Lung (tissue), 11 donors: ENCODE measurements at regions not wholly inside any gene's neighbourhood (a gene's known extent, or its start where the extent isn't known, plus 50 kb on each side); places are given as distances from the start of the nearest gene placed in this dataset.

Experiments used
- ATAC-seq: fragments of 200-7000 bp; cut with Tn5 transposase; one replicate; pipeline ENCODE4 v1.9.1; 2020; ENCODE audit warnings: moderate number of reproducible peaks; ENCODE audit not compliant: insufficient read depth, low FRiP score
- DNase-seq, 3 donors: peaks; one replicate each; pipeline ENCODE4 v3.0.0-alpha.2; 2013 to 2017
- H3K27ac ChIP-seq, 2 donors: one replicate each; pipeline ENCODE4 v1.5.1; 2013; ENCODE audit warnings: mild to moderate bottlenecking in 2 of 2, moderate library complexity in 2 of 2, control low read depth in 1 of 2, inconsistent platforms in 1 of 2, low read depth in 1 of 2, low read length in 1 of 2
- H3K27me3 ChIP-seq, 3 donors: one replicate each; pipeline ENCODE4 v1.5.1; 2013; ENCODE audit warnings: low read length in 2 of 3; ENCODE audit not compliant: control insufficient read depth in 3 of 3, insufficient read depth in 3 of 3
- H3K36me3 ChIP-seq, 4 donors: one replicate each; pipeline ENCODE4 v1.5.1; 2013; ENCODE audit warnings: low read length in 4 of 4, mild to moderate bottlenecking in 1 of 4, moderate library complexity in 1 of 4; ENCODE audit not compliant: control insufficient read depth in 4 of 4, insufficient read depth in 4 of 4
- H3K4me1 ChIP-seq, 5 donors: one replicate each; pipeline ENCODE4 v1.5.1; 2013; ENCODE audit warnings: low read length in 5 of 5, mild to moderate bottlenecking in 2 of 5, moderate library complexity in 1 of 5; ENCODE audit not compliant: control insufficient read depth in 5 of 5, insufficient read depth in 5 of 5
- H3K4me3 ChIP-seq: one replicate; pipeline ENCODE4 v1.5.1; 2013; ENCODE audit warnings: mild to moderate bottlenecking, control low read depth, moderate library complexity
- H3K9ac ChIP-seq, 2 donors: one replicate each; pipeline ENCODE4 v1.5.1; 2013; ENCODE audit warnings: low read length in 2 of 2, control low read depth in 1 of 2; ENCODE audit not compliant: insufficient read depth in 1 of 2
- H3K9me3 ChIP-seq, 4 donors: one replicate each; pipeline ENCODE4 v1.5.1; 2013; ENCODE audit warnings: low read length in 3 of 4, mild to moderate bottlenecking in 1 of 4, moderate library complexity in 1 of 4; ENCODE audit not compliant: control insufficient read depth in 4 of 4, insufficient read depth in 3 of 4
- WGBS, 2 donors: extraction: QIAGEN DNeasy Blood & Tissue Kit; methylation state at CpG; one replicate each; pipeline ENCODE4 v1.1.7; 2013; 5-methylcytosine and 5-hydroxymethylcytosine counted together
- TF ChIP-seq, protein P1 (sequence below): IDR thresholded peaks from 2 replicates; pipeline ENCODE4 v1.5.1; 2012; ENCODE audit warnings: mild to moderate bottlenecking; ENCODE audit errors: control extremely low read depth, extremely low read depth
- donor health status: control.
- donor health status: control.
- donor health status: Bipolar disorder and iron deficiency.
- donor health status: healthy.
- donor health status: DM: yes; HTN: yes; CAD: no.

DNA sequence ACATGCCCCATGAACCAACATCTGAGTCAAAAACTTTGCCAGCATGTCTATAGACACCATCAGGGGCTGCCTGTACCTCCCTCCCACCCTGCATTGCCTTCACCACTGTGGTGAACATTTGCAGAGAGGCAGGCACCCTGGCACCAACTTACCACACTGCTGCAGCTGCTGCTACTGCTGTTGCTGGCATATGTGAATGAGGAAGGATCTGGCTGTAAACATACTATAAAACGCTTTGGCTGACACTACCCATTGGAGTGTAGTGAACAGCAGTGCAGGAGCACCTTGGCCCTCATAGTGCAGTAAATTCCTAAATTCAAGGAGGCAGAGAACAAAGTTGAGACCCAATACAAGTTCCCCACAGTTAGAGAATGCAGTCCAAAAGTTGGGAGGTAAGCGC lies 90.6 kb upstream of the SPIN4 start:
- Histone ChIP-seq H3K9me3 (peaks cover 0 to 3% (median 0%) of the 10 kb centered on the region in 4 donors), H3K4me1 (no peaks in the 10 kb centered on the region), H3K9ac (no peak overlapping the region), H3K27ac (no peak overlapping the region), H3K4me3 (no peak overlapping the region), H3K27me3 (no peaks in the 10 kb centered on the region), H3K36me3 (no peaks in the 10 kb centered on the region)
- 85 to 95% methylated on average over 2 of the region's 2 CpGs for WGBS, 2 donors
- ATAC-seq (no peak), DNase-seq (no peak)
- TF ChIP-seq, protein P1, sequence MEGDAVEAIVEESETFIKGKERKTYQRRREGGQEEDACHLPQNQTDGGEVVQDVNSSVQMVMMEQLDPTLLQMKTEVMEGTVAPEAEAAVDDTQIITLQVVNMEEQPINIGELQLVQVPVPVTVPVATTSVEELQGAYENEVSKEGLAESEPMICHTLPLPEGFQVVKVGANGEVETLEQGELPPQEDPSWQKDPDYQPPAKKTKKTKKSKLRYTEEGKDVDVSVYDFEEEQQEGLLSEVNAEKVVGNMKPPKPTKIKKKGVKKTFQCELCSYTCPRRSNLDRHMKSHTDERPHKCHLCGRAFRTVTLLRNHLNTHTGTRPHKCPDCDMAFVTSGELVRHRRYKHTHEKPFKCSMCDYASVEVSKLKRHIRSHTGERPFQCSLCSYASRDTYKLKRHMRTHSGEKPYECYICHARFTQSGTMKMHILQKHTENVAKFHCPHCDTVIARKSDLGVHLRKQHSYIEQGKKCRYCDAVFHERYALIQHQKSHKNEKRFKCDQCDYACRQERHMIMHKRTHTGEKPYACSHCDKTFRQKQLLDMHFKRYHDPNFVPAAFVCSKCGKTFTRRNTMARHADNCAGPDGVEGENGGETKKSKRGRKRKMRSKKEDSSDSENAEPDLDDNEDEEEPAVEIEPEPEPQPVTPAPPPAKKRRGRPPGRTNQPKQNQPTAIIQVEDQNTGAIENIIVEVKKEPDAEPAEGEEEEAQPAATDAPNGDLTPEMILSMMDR: no peak

DNA sequence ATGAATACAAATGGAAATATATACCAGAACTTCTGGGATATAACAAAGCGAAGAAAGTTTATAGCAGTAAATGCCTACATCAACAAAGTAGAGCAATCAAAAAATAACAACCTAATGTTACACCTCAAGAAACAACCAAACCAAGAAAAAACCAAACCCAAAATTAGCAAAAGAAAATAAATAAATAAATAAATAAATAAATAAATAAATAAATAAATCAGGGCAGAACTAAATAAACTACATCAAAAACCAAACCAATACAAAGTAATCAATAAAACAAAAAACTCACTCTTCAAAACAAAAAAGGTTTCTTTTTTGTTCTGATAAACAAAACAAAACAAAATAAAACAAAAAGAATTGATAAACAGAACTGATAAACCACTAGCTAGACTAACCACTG lies 88.4 kb upstream of the SPIN4 start:
- no peak for ATAC-seq
- 94 to 100% methylated on average over 1 of the region's 1 CpG for WGBS, 2 donors

DNA sequence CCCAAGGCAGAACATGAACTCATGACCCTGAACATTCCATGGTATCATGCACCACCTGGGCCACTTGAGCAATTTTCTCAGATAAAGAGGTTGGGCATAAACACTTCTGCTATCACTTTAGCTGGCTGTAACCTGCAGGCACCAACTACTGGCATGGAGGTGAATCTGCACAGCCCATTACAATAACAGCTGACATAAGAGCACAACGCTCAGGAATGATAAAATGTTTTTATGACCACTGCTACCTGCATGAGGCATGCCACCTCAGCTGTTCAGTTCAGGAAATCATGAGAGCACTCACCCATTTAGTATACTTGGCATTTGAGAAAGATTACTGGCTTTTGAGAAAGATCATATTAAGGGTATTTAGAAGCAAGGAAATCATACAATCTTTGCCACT lies 85.7 kb upstream of the SPIN4 start:
- Histone ChIP-seq H3K4me1 (peaks cover 0 to 5% (median 0%) of the 10 kb centered on the region in 5 donors), H3K36me3 (no peaks in the 10 kb centered on the region), H3K27ac (no peak overlapping the region), H3K27me3 (no peaks in the 10 kb centered on the region), H3K4me3 (no peak overlapping the region), H3K9ac (no peak overlapping the region), H3K9me3 (peaks cover 0 to 6% (median 1%) of the 10 kb centered on the region in 4 donors)
- DNase-seq (no peak), ATAC-seq (no peak)
- WGBS, 2 donors: 71 to 89% methylated on average over 1 of the region's 1 CpG
- TF ChIP-seq, protein P1: no peak

More for the DNA sequence above, 88.4 kb upstream of the SPIN4 start:
- TF ChIP-seq, protein P1: no peak
- no peaks in the 10 kb centered on the region for H3K36me3 ChIP-seq
- H3K27ac ChIP-seq: no peak overlapping the region
- DNase-seq: no peak
- no peak overlapping the region for H3K9ac ChIP-seq
- H3K4me1 ChIP-seq: peaks cover 0 to 2% (median 0%) of the 10 kb centered on the region in 5 donors
- no peaks in the 10 kb centered on the region for H3K27me3 ChIP-seq
- no peak overlapping the region for H3K4me3 ChIP-seq
- H3K9me3 ChIP-seq: peaks cover 0 to 3% (median 1%) of the 10 kb centered on the region in 4 donors

DNA sequence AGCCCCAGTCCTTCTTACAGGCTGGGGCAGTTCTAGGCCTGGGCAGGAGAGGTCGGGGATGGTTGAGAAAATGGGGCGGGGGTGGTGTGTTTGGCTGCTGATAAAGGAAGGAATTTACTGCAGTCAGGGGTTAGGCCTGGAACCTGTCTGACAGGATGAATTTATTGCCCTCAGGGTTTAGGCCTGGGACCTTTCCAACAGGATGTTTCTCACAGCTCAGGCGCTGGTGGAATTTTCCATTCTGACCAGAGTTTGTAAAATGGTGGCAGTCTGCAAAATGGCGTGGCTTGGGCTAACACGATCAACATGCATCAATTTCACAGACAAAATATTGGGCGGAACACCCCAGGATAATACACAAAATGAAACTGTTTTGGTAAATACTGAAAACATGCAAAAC lies 83.5 kb upstream of the SPIN4 start:
- H3K36me3 ChIP-seq: no peaks in the 10 kb centered on the region
- H3K4me3 ChIP-seq: no peak overlapping the region
- no peak overlapping the region for H3K27ac ChIP-seq
- ATAC-seq (no peak), DNase-seq (peak in 1 of 3 donors; percentile 9)
- H3K4me1 ChIP-seq: peaks cover 0 to 5% (median 0%) of the 10 kb centered on the region in 5 donors
- H3K9me3 ChIP-seq: peaks cover 0 to 4% (median 1%) of the 10 kb centered on the region in 4 donors
- no peak overlapping the region for H3K9ac ChIP-seq
- TF ChIP-seq, protein P1: no peak
- H3K27me3 ChIP-seq: no peaks in the 10 kb centered on the region
- WGBS, 2 donors: 65 to 76% methylated on average over 6 of the region's 6 CpGs
